ENCODE measurements at regions not wholly inside any gene's neighbourhood (a gene's known extent, or its start where the extent isn't known, plus 50 kb on each side); places are given as distances from the start of the nearest gene placed in this dataset.

- TF ChIP-seq CTCF (IDR thresholded peaks at IDR 0.05): no peak
- no peak for DNase-seq (ENCODE audit: low spot score)
- Histone ChIP-seq H3K27ac (no peak overlapping the region), H3K4me3 (no peak overlapping the region)
These were observed 229.7 kb upstream of the PITRM1 start for GRCh38 chr10:3402187-3402751.

GRCh38 chr10:3401491-3401938, 228.9 kb upstream of the PITRM1 start:
- no peak overlapping the region for H3K4me3 ChIP-seq
- H3K27ac ChIP-seq: no peak overlapping the region
- no peak for DNase-seq (ENCODE audit: low spot score)
- TF ChIP-seq CTCF (IDR thresholded peaks at IDR 0.05): no peak

DNA sequence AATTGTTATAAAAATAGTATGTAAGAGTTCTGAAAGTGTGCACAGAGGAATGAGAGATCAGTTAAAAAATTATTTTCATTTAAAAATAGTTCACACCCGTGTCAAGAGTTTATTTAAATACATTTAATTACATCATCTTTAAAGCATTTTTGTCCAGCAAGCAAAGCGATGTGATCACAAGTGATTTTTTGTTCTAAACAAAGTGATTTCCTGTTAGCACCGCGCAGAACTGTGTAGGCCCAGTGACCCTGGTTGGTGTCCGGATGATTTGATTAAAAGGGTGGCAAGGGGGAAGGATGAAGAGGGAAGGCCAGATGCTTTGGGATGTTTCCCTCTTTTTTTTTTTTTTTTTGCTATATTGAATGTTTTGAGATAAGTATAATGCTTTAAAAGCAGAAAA, 227.8 kb upstream of the PITRM1 start:
- Histone ChIP-seq H3K4me3 (no peak overlapping the region), H3K27ac (no peak overlapping the region)
- DNase-seq (ENCODE audit: low spot score): no peak
- no peak for TF ChIP-seq CTCF (IDR thresholded peaks at IDR 0.05)

DNA sequence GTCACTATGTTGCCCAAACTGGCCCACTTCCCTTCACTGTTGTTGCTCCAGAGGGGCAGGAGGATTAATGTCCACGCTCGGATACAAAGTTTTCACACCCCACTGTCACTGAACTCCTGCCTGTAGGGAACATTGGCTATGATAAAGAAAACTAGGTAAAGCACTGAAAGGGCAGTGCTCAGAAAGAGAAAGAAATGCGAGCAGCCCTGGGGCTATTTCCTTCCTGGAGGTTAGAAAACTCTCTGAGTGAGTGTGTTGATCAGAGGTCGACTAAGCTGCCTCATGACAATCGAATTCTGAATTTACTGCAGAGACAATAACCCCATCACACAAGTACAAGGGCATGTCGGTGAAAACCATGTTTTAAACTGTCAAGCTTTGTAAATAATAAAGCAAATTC, 227.2 kb upstream of the PITRM1 start:
- no peak overlapping the region for H3K27ac ChIP-seq
- DNase-seq (ENCODE audit: low spot score): no peak
- TF ChIP-seq CTCF (IDR thresholded peaks at IDR 0.05): no peak
- H3K4me3 ChIP-seq: no peak overlapping the region

GRCh38 chr10:3398825-3399646, 226.5 kb upstream of the PITRM1 start:
- no peak for TF ChIP-seq CTCF (IDR thresholded peaks at IDR 0.05)
- DNase-seq (ENCODE audit: low spot score): no peak
- no peak overlapping the region for H3K27ac ChIP-seq
- no peak overlapping the region for H3K4me3 ChIP-seq

DNA sequence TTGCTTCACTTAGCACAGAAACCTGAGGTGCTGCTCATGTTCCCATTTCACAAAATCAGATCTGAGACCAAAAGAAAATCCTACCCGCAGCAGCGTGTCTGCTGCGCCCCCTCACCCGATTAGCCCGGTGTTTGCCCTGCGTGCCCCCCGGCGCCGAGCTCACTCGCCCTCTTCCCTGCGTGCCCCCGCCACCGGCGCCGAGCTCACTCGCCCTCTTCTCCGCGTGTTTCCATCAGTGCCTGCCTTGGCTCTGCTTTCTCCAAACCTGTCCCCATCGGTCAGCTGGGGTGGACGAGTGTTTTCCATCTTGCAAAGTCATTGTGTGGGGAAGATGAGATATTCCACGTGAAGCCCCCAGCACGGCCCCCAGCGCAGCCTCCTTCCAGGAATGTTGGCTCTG, 225.3 kb upstream of the PITRM1 start:
- Histone ChIP-seq H3K4me3 (no peak overlapping the region), H3K27ac (no peak overlapping the region)
- TF ChIP-seq CTCF (IDR thresholded peaks at IDR 0.05): no peak
- DNase-seq (ENCODE audit: low spot score): no peak

- Histone ChIP-seq H3K27ac (no peak overlapping the region), H3K4me3 (no peak overlapping the region)
- DNase-seq (ENCODE audit: low spot score): no peak
- no peak for TF ChIP-seq CTCF (IDR thresholded peaks at IDR 0.05)
These were observed 224.6 kb upstream of the PITRM1 start for GRCh38 chr10:3397231-3397630.
